Putamen (tissue), 1 donor: ENCODE measurements at regions not wholly inside any gene's neighbourhood (a gene's known extent, or its start where the extent isn't known, plus 50 kb on each side); places are given as distances from the start of the nearest gene placed in this dataset.
"Not testable (repeated sequence)": the region's sequence is repeated elsewhere in the genome, so short reads cannot be mapped to it uniquely, and the experiment has no call there.

Source experiments
- DNase-seq: peaks from one replicate; pipeline ENCODE4 v3.0.0-alpha.2; 2016; ENCODE audit warnings: low spot score

DNA sequence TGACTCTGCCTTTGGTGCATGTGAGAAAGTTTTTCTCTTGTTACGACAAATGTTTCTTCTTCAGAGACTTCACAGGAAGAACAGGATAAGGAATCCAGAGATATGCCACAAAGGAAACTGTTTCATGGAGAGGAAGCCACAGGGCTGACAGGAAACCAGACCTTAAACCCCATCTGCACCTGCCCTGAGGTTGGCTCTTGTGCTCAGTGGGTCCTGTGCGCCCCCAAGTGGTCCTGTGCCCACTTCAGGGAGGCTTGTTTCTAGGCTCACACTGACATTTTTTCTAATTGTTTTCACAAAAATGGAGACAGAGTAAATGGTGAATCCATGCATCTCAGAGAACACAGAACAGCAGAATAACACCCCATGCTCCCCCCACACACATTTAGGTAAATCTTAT, 1193.5 kb downstream of the TMEM121 start:
- DNase-seq, result not testable (repeated sequence)

- DNase-seq, result not testable (repeated sequence)
Measured at GRCh38 chr14:106721926-106722325, 1195.5 kb downstream of the TMEM121 start.

DNA sequence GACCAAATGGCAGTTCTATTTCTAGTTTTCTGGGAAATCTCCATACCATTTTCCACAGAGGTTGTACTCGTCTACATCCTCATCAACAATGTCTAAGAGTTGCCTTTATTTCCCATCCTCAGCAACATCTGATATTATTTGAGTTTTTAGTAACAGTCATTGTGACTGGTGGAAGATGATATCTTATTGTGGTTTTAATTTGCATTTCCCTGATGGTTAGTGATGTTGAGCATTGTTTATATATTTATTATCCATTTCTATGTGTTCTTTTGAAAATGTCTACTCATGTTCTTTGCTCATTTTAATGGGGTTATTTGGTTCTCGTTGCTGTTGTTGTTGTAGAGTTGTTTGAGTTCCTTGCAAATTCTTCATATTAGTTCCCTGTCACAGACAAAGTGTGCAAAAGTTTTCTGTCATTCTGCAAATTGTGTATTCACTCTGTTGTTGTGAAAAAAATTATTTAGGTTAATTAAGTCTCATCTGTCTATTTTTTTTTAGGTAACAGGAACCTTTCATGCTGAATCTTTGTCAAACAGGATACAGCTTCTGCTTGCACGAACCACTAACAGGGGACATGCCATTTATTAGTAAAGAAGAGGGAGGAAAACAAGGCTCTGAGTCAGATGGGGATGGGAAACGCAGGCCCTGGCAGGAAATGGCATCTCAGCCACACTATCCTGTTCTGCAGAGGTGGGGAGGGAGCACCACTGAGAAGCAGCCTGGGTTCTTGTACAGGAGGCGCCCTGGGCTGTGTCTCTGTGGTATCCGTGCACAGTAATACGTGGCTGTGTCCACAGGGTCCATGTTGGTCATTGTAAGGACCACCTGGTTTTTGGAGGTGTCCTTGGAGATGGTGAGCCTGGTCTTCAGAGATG, 1196.7 kb downstream of the TMEM121 start:
- not testable (repeated sequence) for DNase-seq

DNA sequence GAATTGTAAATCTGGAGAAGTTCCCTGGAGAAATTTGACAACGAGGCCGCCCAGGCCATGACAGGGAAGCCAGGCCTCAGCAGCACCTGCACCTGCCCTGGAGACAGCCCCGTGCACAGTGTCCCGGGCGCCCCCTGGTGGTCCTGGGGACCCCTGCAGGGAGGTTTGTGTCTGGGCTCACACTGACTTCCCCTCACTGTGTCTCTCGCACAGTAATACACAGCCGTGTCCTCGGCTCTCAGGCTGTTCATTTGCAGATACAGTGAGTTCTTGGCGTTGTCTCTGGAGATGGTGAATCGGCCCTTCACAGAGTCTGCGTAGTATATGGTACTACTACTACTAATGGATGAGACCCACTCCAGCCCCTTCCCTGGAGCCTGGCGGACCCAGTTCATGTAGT, 1201.6 kb downstream of the TMEM121 start:
- not testable (repeated sequence) for DNase-seq

DNA sequence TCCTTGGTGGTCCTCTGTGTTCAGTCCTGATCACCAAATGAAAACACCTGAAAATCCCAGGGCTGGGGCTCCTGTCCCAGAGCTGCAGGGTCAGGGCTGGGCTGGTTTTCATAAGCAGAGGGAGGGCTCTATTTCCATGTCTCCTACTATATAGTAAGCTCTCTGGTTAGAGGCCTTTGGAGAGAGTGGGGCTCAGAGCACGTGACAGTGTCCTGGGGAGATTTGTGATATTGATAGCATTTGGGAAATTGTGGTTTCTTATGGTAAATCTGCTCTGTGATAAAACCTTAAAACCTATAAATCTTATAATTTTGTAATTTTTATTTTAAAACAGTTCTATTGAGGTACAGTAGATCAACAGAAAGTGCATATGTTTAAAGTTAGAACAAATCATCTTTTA, 1202.2 kb downstream of the TMEM121 start:
- DNase-seq, result no peak

DNA sequence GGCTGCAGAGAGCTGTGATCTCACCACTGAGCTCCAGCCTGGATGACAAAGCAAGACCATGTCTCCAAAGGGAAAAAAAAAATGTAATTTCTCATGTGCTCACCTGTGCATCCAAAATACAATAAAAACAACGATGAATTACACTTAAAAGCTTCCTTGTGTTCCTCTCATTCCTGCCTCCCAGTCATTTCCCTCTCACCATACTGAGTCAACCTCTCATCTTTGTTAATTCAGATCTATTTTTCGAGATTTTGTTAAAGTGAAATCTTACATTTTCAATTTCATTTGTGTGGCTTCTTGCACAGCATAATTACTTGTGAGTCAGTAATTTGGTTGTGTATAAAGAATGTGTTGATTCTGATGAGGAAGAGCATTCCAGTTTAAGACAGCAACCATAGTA, 1203.2 kb downstream of the TMEM121 start:
- DNase-seq, result no peak

- no peak for DNase-seq
Measured at GRCh38 chr14:106733771-106734170, 1207.4 kb downstream of the TMEM121 start.

- DNase-seq, result no peak
Measured at GRCh38 chr14:106737021-106737420, 1210.6 kb downstream of the TMEM121 start.

DNA sequence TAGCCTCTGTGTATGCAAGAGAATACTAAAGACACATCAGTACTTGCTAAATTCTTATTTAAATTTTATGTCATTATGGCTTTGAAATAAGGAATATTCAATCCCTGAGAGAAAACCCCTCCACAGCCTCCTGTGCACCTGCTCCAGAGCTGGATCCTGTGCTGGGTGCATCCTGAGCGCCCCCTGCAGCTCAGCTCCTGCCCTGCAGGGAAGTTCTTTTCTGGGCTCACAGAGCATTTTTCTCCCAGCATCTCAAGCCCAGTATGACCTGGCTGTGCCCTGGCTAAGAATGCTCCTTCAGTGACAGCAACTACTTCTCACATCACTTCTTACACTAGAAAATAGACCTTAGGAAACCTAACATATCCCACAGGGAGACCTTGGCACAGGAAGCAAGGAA, 1211.7 kb downstream of the TMEM121 start:
- DNase-seq, result no peak

DNA sequence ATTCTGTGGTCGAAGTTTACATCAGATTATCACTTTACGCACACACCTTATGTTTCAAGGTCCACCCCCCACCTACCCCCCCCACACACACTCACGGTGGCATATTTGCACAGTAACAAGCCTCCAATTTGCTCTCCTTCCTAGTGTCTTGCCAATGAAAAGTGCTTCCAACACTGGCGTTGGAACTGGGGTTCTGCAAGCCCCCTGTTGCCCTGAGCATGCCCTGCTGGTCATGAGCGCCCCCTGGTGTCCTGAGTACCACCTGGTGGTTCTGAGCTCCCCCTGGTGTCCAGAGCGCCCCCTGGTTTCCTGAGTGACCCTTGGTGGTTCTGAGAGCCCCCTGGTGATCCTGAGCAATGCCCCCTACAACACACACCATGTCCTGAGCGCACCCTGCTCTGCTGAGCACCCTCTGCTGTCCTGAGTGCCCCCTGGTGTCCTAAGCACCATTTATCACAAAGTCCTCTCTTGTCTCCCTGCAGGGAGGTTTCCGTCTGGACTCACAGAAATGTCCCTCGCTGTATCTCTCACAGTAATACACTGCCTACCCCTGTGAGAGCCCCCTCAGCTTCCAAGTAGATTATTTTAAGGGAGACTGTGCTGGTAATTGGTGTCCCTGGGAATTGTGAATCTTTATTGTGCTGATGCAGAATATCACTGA, 1212.3 kb downstream of the TMEM121 start:
- DNase-seq, result not testable (repeated sequence)

DNA sequence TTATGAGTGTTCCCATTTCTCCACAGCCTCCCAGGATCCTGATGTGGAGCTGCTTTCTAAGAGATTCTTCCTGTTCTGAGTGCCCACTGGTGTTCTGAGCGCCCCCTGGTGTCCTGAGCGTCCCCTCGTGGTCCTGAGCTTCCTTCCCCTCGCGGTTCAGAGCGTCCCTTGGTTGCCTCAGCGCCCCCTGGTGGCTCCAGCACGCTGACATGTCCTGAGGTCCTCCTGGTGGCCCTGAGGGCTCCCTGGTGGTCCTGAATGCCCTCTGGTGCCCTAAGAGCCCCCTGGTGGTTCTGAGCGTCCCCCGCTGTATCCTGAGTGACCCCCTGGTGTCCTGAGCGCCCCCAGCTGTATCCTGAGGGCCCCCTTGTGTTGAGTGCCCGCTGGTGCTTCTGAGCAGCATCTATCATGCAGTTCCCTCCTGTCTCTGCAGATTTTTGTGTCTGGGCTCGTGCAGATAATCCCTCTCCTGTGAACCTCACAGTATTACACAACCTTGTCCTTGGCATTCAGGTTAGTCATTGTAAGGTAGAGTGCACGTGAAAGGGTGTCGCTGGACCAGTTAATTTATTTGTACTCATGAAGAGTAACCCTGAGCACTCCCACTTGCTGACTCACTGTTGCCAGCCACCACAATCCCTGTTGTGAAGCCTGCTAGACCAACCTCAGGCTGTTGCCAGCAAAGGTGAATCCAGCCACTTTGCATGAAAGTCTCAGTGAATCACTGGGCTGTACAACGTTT, 1214.9 kb downstream of the TMEM121 start:
- not testable (repeated sequence) for DNase-seq

- not testable (repeated sequence) for DNase-seq
Measured at GRCh38 chr14:106745016-106745767, 1218.8 kb downstream of the TMEM121 start.

GRCh38 chr14:106750089-106750488, 1223.7 kb downstream of the TMEM121 start:
- DNase-seq, result not testable (repeated sequence)

GRCh38 chr14:106753751-106754150, 1227.4 kb downstream of the TMEM121 start:
- DNase-seq, result not testable (repeated sequence)

- not testable (repeated sequence) for DNase-seq
Measured at GRCh38 chr14:106757444-106757843, 1231.1 kb downstream of the TMEM121 start.

- not testable (repeated sequence) for DNase-seq
Measured at GRCh38 chr14:106761886-106762816, 1235.8 kb downstream of the TMEM121 start.

- not testable (repeated sequence) for DNase-seq
Measured at GRCh38 chr14:106764968-106765369, 1238.6 kb downstream of the TMEM121 start.

DNA sequence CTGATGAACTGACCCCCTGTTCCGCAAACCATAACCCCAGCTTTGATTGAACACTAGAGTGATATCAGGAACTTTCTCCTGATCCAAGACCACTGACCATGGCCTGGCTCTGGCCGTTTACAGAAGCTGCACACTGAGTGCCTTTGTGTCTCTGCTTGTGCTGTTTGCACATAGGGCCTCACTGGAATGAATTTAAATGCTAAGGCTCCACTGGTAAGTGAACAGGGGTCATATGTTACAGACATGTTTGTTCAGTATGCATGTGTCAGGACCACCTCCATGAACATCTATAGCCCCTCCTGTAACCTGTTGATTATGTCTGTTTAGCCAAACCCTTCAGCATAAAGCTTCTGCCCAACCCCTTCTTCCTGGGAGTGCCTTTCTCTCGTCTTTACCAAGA, 1239.8 kb downstream of the TMEM121 start:
- DNase-seq, result no peak

- not testable (repeated sequence) for DNase-seq
Measured at GRCh38 chr14:106766551-106767277, 1240.3 kb downstream of the TMEM121 start.

- DNase-seq, result not testable (repeated sequence)
Measured at GRCh38 chr14:106768230-106768629, 1241.8 kb downstream of the TMEM121 start.
